GM18861 (cell line): ENCODE measurements at regions not wholly inside any gene's neighbourhood (a gene's known extent, or its start where the extent isn't known, plus 50 kb on each side); places are given as distances from the start of the nearest gene placed in this dataset.

Experiments used
- ATAC-seq: cut with Tn5 transposase; IDR thresholded peaks from one replicate; pipeline ENCODE4 v1.9.1; 2021; ENCODE audit not compliant: unreplicated experiment

DNA sequence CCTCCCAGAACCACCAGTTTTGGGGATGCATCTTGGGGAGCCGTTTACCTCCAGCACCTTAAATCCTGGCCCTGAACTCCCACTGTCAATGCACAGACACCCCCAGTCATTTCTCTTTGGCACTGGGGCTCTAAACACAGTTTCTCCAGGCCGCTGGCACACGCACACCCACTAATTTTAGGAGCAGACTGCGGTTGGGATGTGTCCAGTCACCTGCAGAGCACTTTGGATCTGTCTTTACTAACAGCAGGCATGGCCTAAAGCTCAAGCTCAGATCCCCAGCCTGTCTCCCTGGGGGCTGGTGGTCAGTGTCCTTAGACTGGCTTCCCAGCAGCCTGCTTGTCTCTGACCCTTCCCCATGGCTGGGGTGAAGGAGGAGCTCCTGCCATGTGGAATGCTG lies 49.9 kb downstream of the SYNE3 start:
- ATAC-seq: no peak

DNA sequence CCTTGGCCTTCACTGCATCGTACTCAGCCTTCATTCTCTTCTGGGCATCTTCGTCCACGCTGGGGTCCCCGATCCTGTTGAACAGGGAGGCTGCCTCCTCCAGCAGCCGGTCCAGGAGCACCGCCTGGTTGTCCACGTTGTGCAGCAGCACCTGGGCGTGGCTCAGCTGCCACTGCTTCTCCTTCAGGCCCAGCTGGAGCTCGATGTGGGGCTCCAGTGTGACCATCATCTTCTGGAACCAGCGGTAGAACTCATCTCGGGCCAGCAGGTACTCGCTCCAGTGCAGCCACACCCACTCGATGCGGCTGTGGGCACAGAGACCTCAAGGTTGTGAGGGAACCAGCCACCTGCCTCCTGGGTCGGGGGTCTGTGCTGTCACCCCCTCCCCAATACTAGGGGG lies 50.5 kb downstream of the SYNE3 start:
- ATAC-seq: no peak

DNA sequence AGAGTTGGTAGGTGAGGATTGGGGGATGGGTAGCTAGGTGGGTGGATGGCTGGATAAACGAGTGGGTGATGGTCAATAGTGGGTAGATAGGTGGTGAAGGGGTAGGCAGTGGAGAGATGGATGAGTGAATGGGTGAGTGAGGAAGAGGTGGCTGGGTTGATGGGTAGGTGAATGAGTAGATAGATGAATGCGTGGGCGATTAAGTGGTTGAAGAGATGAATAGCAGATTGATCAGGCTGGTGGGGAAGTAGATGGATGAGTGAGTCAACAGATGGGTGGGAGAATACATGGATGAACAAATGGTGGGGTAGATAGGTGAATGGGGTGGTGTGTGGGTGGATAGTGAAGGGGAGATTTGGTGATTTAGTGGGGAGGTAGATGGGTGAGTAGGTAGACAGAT lies 51.1 kb downstream of the SYNE3 start:
- no peak for ATAC-seq

DNA sequence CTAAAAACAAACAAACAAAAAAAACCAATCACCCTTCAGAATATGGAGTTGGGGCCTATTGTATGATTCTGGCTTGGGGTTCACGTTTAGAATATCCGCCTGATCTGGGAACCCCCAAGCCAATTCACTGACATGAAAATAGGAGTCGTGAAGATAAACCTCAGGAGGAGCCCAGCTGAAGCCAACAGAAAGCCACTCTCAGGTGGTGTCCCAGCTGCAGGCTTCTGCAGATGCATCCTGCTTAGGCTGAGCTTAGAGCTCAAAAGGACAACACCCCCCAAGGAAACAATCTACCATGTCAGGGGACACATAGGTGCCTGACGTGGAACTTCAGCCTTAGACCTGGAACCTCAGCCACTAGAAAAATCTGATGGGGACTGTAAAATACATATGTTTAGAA lies 51.9 kb downstream of the SYNE3 start:
- ATAC-seq: no peak

DNA sequence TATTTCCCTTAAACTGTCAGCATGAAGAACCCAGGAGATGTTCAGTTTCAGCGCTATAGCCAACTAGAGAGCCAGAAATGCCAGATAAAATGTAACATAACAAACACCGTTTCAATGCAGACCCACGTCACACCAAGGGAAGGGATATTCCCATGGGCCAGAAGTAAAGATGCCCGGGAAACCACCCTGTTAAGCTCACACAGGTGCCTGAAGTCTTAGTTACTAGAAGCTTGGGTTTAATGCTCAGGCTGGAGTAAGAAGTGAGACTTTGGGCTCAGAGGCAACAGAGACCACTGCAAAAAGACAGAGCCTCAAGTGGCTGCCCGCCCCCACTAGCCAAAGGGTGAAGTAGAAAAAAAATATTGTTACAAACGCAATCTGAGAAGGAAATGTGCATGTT lies 52.3 kb downstream of the SYNE3 start:
- no peak for ATAC-seq

DNA sequence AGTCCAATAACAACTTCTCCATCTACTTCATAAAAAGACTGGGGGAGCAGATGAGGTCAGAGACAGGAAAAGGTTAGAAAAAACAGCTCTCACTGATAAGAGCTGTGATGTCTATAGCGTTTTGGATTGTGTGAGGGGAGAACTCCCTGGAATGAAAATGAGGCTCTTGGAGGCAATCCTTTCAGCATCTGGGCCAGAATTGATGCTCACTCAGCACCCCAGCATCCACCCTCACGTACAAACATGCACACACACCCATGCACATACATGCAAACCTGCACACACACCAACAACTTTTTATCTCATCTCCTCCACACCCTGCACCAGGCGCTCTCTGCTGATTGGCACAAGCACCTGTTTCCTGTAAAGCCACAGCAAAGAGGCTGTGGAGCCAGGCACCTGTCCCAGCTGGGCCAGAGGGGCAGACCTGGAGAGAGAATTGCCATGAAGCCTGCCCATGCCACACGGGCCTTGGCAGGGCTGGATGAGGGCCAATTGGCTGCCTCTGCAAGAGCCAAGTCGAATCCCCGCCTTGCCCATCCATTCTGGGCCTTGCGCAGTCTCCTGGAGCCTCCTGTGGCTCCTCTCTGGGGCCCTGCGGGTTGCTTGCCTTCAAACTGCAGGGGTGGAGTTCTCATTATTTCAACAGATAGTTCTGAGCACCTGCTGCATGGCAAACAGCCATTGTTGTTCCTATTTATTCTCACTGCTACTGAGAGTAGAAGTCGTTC lies 53.1 kb downstream of the SYNE3 start:
- ATAC-seq: no peak

DNA sequence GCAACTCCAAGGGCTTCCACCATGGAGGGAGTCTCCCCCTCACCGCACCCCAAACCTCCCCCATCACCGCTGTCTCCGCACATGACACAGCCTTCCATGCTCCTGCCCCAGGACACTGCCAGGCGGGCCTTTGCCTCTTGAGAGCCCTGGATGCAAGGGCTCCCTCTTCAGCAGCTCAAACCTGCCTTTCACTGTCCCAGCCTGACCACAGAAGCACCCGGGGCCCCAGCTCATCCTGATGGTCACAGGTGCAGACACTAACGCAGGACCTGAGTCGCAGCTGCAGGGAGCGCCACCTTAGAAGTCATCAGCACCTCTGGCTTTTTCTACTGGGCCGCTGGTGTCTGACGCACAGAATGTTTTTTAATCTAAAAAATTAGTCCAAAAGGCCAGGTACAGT lies 54.0 kb downstream of the SYNE3 start:
- ATAC-seq: no peak

DNA sequence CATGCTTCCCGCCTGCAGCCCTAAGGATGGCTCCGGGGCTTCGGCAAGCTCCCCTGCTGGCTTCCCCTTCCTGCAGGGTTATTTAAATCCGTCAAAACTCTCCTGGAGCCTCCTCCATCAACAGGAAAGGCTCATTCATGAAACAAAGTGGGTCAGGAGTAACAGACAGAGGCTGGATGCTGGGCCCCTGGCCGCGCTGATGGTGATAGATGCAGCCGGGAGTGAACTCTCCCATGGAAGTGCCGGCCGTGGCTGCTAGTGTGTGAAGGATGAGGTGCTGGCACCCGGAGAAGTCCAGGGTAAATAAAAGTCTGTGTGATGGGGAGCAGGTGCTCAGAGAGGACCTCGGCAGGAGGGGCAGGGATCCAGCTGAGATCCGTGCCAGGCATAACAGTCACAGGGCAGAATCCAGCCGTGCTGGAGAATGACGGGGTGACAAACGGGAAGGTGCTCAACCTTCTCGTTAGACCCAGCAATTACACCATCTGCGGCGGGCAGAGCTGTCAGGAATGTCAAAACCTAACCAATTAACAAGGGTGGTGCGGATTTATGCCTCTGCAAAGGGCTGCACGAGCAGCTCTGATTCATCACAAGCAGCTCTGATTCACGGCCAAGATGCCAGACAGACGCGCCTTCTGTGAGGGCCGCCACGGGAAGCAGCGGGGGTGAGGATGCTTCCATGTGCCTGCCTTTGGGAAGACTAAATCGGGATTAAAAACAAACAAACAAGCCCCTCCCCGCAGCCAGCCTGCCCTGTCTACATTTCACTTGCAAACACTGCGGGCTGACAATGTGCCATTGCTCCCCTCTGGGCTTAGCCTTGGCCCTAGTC lies 55.6 kb downstream of the SYNE3 start:
- no peak for ATAC-seq

DNA sequence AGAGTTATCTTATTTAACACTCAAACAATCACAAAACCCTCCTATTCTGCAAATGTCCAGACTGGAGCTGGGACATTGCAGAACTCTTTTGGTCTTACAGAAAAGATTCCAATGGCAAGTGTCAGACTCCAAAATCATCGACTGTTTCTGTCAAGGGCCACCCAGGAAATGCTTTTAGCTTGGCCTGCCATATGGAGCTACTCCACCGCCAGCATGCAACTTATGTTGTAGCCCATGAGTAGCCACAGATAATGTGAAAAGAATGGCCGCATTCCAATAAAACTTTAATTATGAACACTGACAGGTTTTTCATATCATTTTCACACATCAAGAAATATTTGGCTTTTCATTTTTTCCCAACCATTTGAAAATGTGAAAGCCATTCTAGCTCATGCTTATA lies 57.5 kb downstream of the SYNE3 start:
- no peak for ATAC-seq

DNA sequence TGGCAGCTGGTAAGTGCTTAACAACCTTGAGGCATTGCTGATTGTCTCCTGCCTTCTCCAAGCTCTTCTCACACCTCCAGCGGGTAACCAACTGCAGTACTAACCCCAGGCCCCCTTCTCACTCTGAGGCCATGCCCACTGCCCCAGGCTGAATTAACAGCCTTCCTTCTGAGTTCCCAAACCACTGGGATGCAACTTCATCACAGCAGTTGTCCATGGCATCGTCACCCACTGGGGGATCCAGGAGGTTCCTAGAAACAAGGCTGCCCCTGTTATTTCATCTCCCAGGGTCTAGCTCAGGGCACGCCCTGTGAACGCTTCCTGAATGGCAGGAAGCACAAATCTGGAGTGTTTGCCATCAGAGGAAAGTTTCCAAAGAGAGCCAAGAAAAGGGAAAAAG lies 58.0 kb downstream of the SYNE3 start:
- ATAC-seq: no peak

DNA sequence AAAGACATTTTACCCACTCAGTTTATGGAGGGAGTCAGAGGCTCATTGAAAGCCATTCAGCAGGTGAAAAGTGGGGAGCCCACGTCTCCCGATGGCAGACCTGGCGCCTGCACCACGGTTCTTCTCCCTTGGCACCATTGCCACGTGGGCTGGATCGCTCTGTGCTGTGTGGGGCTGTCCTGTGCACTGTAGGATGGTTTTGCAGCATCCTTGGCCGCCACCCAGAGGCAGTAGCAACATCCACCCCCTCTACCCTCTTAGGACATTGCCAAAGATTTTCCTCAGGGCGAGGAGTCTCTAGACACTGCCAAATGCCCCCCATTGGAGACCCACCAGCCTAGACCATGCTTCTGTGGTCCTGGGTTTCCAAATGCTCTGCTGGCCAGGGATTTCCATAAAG lies 60.2 kb downstream of the SYNE3 start:
- ATAC-seq: no peak

DNA sequence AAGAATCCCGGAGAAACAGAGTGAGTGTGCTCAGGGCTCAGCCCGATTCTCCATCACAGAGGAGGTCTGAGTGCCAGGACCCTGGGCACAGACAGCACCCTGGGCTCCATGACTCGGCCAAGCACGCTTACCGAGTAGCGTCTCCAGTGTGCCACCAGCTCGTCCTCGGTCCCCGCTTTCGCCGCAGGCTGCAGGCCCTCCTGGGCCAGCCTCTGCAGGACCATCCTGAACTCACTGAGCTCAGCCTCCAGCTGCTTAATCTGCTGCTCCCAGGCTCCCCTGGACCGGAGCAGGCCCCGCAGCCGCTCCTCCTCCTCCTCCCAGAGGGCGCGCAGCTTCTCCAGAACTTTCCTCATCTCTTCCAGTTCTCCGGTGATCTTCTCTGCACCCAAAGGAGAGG lies 61.2 kb downstream of the SYNE3 start:
- ATAC-seq: no peak

DNA sequence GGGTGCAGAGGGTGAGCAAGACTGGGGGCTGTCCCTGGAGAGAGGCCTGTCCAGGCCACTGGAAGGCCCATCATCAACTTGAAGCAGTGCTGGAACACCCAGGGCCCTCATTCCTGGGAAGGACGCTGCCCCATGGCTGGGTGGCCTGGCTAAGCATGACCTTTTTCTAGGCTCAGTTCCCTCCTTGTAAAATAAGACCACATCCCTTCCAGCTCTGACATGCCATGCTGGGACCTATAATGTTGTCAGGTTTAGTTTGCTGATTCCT lies 62.8 kb downstream of the SYNE3 start:
- ATAC-seq: no peak

DNA sequence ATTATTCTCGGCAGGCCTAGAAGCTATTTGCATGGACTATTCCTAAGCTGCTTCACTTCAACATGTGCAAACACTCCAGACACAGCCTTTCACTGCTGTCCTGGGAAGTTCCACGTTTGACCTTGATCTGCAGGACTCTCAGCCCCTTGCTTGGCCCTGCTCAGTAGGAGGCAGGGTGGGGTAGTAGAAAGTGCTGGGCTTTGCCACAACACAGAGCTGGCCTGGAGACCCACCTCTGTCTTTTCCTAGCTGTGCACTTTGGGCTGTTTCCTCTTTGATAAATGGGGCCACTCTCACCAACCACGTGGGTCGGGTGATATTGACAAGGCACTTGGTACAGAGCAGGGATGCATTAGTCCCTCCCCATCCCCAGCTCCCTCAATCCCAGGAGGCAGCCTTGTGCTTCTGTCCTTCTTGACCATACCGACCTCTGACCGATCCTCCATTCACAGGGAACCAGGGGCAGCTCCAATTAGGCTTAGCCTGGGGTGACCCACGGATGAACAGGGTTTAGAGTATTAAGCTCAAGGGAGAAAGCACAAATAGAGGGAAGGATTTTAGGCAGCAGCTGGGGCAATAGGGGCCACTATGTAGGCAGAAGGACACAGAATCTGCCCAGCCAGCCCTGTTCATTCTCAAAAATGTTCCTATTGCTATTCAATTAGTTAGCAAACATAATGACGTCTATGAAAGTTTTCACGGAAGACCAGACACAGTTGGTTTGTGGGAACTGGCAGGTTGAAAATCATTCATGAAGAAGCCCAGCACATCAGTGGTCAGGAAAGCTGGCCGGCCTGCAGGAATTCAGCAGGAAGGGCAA lies 63.3 kb downstream of the SYNE3 start:
- no peak for ATAC-seq

DNA sequence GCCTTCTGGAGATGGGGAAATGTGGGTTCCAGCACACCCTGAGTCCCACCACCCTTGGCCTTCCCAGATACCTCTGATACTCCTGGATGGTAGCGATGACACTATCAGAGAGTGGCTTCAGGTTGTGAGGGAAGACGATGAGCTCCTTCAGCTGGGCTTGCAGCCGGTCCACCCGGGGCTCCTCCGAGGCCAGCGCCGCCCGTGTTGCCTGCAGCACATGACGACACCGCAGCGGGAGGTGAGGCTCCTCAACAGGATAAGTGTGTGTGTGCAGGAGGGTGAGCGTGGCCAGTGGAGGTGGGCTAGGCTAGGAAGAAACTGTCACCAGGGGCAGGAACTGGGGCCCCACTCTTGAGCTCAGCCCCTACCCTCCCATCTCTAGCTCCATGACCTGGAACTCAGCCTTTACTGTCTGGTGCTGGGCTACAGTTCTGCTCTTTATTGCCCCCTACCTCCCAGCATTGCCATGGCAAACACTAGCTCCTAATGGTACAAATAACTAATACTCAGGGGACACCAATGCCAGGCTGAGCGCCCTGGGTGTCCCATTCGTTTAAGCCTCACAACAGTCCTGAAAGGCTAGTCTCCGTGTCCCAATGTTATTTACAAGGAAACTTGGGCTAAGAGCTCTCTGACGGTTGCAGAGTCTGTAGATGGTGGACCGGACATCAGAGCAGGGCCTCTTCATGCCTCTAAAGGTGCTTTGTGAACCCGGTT lies 64.1 kb downstream of the SYNE3 start:
- ATAC-seq: no peak

DNA sequence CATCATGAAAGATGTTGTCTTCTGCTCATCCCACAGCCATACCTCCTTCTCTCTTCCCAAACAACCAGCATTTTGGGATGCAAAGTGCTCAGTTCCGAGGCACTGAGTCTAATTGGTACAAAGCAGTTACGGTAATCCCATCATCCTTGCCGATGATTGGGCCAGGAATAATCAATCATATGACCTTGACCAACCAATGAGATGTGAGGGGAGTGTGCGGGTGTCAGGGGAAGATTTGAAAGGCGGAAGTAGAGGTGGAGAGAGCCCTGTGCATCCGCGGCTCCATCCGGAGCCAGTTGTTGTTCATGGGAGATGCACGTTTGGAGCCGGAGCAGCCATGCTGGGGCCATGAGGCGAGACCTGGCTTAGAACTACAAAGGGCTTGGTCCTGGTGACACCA lies 67.3 kb downstream of the SYNE3 start:
- ATAC-seq: no peak

DNA sequence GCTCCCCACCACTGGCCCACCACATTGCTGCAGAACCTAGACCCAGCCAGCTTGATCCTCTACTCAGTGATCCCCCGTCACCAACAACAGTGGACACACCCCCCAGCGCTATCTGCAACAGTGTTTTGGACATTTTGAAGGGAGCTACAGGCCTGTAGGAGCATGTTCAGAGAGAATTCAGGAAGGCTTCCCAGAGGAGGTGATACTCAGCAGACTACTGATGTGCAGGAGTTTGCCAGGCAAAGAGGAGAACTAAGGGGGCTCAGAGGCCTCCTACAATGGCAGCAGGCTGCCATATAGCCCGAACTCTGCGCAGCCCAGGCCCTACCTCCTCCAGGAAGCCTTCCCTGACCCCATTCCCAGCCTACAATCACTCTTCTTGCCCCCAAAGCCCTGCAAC lies 70.0 kb downstream of the SYNE3 start:
- ATAC-seq: no peak

DNA sequence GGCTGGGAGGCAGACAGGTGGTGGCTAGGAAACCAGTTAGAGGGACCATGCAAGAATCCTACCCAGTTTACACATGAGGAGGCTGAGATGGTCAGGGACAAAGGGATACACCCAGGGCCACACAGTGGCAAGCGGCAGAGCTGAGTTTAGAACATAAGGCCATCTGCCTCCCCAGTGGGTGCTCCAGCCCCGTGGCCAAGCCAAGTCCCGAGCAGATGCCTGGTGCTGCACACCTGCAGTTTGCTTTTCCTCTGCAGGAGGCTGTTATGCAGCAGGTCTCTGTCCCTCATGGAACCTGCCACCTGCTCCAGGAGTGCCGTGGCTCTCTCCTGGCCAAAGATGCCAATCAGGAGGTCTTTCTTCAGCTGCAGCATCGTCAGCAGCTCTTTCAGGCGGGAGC lies 70.8 kb downstream of the SYNE3 start:
- no peak for ATAC-seq

DNA sequence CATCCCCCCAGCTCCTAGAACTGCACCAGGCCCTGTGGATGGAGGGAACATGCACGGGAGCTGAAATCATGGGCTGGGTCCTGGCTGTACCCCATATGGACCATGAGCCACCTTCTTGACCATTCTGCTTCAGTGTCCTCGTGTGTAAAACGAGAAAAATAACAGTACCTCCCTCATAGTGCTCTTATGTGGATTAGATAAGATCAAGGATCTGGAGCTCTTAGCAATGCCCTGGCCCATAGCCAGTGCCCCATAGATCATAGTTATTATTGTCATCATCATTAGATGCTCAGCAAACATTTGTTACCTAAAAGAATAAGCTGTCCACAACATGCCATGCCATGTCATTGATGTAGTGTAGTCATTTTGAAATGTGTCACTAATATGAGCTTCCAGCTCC lies 71.3 kb downstream of the SYNE3 start:
- ATAC-seq: no peak

DNA sequence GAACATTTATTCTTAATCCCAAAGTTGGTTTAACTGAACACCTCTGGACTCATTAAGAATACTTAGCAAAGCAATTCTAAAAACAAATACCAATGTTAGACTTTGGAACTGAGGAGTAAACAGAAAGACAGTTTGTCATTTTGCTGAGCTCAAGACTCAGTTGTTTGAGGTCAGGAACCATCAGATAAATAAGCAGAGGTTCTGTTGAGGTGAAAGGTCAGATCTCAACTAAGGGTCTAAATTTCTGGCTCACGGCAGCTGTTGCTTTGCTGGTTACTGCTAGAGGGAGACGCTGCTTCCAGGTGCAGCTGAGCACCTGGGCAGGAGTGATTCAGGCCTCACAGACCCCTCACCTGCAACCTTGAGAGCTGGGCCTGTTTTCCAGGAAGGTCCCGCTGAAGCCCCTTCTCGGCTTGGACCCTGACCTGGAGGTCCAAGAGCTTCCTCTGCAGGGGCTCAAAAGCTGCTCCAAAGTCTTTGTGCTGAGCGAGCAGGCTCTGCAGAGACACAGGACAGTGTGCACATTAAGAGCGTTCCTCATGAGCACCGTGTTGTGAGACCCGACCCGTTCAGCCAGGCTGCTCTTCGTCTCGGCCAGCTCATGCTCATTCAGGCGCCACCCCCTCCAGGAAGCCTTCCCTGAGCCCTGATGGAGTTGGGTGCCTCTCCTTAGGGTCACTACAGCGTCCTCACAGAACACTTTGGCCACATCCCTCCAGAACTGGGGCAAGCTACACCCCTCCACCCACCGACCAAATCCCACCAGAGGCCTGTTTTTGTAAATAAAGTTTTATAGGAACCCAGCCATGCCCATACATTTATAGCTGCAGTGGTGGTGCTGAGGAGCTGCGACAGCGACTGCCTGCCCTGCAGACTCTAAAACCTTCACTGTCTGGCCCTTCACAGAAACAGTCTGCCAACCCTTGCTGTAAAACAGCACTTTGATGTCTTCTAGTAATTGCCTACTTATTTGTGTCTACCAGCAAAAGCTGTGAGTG lies 72.0 kb downstream of the SYNE3 start:
- no peak for ATAC-seq
